ENCODE measurements at regions not wholly inside any gene's neighbourhood (a gene's known extent, or its start where the extent isn't known, plus 50 kb on each side); places are given as distances from the start of the nearest gene placed in this dataset.

DNA sequence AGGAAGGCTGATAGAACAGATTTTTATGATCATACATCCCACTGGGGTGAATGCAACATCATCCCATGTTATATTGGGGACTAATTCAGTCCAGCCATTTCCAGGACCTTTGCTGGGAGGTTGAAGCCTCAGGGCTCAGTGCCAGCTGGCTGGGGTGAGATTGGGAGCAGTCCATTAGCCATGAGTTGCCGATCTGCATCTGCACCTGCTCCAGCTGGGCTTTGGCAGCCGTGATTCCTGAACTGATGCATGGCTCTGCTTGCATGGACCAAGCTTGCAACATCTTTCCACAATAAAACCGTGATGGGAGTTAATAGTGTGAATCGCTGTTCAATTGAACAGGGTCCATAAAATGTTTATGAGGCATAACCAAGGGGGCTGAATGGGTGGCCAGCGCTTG, 346.9 kb downstream of the TYW1 start:
- Histone ChIP-seq H3K27me3 (ENCODE audit: insufficient read depth, low read length, poor library complexity) (no peaks in the 10 kb centered on the region), H3K27ac (ENCODE audit: low read length) (no peak overlapping the region), H4K20me1 (ENCODE audit: insufficient read depth, low read length) (no peaks in the 10 kb centered on the region), H3K4me1 (ENCODE audit: insufficient read depth, low read length) (no peaks in the 10 kb centered on the region), H2AFZ (ENCODE audit: low read depth, low read length) (no peak overlapping the region), H3K9ac (ENCODE audit: low read depth, low read length) (no peak overlapping the region), H3K4me3 (ENCODE audit: low read depth in 1 of 2, low read length in 2 of 2) (no peak overlapping the region), H3K9me3 (ENCODE audit: insufficient read depth, low read length, severe bottlenecking) (no peaks in the 10 kb centered on the region), H3K36me3 (ENCODE audit: insufficient read depth, low read length) (peaks cover 11% of the 10 kb centered on the region; the same call in 1 of the 2 replicates), H3K4me2 (ENCODE audit: insufficient read depth, low read length) (no peak overlapping the region), H3K79me2 (ENCODE audit: insufficient read depth, low read length) (no peaks in the 10 kb centered on the region)
- TF ChIP-seq, protein P1, sequence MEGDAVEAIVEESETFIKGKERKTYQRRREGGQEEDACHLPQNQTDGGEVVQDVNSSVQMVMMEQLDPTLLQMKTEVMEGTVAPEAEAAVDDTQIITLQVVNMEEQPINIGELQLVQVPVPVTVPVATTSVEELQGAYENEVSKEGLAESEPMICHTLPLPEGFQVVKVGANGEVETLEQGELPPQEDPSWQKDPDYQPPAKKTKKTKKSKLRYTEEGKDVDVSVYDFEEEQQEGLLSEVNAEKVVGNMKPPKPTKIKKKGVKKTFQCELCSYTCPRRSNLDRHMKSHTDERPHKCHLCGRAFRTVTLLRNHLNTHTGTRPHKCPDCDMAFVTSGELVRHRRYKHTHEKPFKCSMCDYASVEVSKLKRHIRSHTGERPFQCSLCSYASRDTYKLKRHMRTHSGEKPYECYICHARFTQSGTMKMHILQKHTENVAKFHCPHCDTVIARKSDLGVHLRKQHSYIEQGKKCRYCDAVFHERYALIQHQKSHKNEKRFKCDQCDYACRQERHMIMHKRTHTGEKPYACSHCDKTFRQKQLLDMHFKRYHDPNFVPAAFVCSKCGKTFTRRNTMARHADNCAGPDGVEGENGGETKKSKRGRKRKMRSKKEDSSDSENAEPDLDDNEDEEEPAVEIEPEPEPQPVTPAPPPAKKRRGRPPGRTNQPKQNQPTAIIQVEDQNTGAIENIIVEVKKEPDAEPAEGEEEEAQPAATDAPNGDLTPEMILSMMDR (IDR thresholded peaks at IDR 0.05; ENCODE audit: borderline replicate concordance, extremely low read depth, low read length, poor library complexity, severe bottlenecking): no peak
- TF ChIP-seq EZH2 (IDR thresholded peaks at IDR 0.05; ENCODE audit: borderline replicate concordance, low read depth, low read length, severe bottlenecking): no peak
- DNase-seq: no peak
- ATAC-seq (ENCODE audit: insufficient read depth, low read depth): no peak

DNA sequence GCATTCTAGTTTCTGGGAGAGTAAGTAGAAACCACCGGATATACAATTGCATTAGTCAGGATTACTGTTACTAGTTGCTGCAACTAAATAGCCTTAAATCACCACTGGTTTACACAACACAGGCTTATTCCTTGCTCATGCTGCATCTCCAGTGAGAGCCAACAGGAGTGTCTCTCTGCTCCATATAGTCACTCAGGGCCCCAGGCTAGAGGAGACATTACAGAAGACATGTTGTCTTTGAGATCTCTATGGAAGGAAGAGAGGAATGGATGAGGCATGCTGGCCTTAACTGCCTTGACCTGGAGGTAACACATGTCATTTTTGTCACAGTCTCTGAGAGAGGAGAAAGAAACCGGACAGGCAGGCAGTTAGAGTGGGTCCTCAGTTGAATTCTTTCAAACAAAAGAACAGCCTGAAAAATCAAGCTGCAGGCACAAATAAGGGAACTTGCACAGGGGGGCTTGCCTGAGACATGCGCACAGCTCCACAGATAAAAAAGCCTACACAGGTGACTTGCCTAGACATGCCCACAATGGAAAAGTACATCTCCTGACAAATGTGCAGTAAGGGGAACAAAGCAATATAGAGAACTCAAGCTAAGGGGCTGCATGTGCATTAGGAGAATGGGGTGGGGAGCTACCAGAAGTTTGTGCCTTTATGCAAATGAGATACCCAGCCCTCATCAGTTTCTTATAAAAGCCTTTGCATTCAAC, 348.0 kb downstream of the TYW1 start:
- H3K9me3 ChIP-seq (ENCODE audit: insufficient read depth, low read length, severe bottlenecking): no peaks in the 10 kb centered on the region
- no peak overlapping the region for H3K27ac ChIP-seq (ENCODE audit: low read length)
- no peaks in the 10 kb centered on the region for H3K79me2 ChIP-seq (ENCODE audit: insufficient read depth, low read length)
- no peak overlapping the region for H2AFZ ChIP-seq (ENCODE audit: low read depth, low read length)
- DNase-seq (no peak), ATAC-seq (ENCODE audit: insufficient read depth, low read depth) (no peak)
- no peak overlapping the region for H3K4me3 ChIP-seq (ENCODE audit: low read depth in 1 of 2, low read length in 2 of 2)
- no peaks in the 10 kb centered on the region for H4K20me1 ChIP-seq (ENCODE audit: insufficient read depth, low read length)
- TF ChIP-seq, protein P1 (IDR thresholded peaks at IDR 0.05; ENCODE audit: borderline replicate concordance, extremely low read depth, low read length, poor library complexity, severe bottlenecking): no peak
- no peak for TF ChIP-seq EZH2 (IDR thresholded peaks at IDR 0.05; ENCODE audit: borderline replicate concordance, low read depth, low read length, severe bottlenecking)
- peaks cover 11% of the 10 kb centered on the region; the same call in 1 of the 2 replicates for H3K36me3 ChIP-seq (ENCODE audit: insufficient read depth, low read length)
- no peaks in the 10 kb centered on the region for H3K27me3 ChIP-seq (ENCODE audit: insufficient read depth, low read length, poor library complexity)
- H3K4me1 ChIP-seq (ENCODE audit: insufficient read depth, low read length): no peaks in the 10 kb centered on the region
- H3K9ac ChIP-seq (ENCODE audit: low read depth, low read length): no peak overlapping the region
- H3K4me2 ChIP-seq (ENCODE audit: insufficient read depth, low read length): no peak overlapping the region

DNA sequence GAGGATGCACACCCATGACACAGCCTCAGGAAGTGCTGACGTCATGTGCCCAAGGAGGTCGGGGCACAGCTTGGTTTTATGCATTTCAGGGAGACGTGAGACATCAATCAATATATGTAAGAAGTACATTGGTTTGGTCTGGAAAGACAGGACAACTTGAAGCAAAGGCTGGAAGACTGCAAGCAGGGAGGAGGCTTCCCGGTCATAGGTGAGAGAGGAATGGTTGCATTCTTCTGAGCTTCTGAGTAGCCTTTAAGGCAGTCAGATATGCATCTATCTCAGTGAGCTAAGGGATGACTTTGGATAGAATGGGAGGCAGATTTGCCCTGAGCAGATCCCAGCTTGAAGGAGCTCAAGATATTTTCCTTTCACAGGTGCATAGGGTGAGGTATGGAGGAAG, 349.5 kb downstream of the TYW1 start:
- H3K9ac ChIP-seq (ENCODE audit: low read depth, low read length): no peak overlapping the region
- no peak overlapping the region for H3K27ac ChIP-seq (ENCODE audit: low read length)
- H3K4me2 ChIP-seq (ENCODE audit: insufficient read depth, low read length): no peak overlapping the region
- DNase-seq (no peak), ATAC-seq (ENCODE audit: insufficient read depth, low read depth) (no peak)
- H2AFZ ChIP-seq (ENCODE audit: low read depth, low read length): no peak overlapping the region
- H3K9me3 ChIP-seq (ENCODE audit: insufficient read depth, low read length, severe bottlenecking): no peaks in the 10 kb centered on the region
- no peaks in the 10 kb centered on the region for H4K20me1 ChIP-seq (ENCODE audit: insufficient read depth, low read length)
- no peaks in the 10 kb centered on the region for H3K27me3 ChIP-seq (ENCODE audit: insufficient read depth, low read length, poor library complexity)
- TF ChIP-seq, protein P1 (IDR thresholded peaks at IDR 0.05; ENCODE audit: borderline replicate concordance, extremely low read depth, low read length, poor library complexity, severe bottlenecking): no peak
- no peak for TF ChIP-seq EZH2 (IDR thresholded peaks at IDR 0.05; ENCODE audit: borderline replicate concordance, low read depth, low read length, severe bottlenecking)
- no peaks in the 10 kb centered on the region for H3K4me1 ChIP-seq (ENCODE audit: insufficient read depth, low read length)
- peaks cover 7% of the 10 kb centered on the region; the same call in 1 of the 2 replicates for H3K36me3 ChIP-seq (ENCODE audit: insufficient read depth, low read length)
- no peaks in the 10 kb centered on the region for H3K79me2 ChIP-seq (ENCODE audit: insufficient read depth, low read length)
- no peak overlapping the region for H3K4me3 ChIP-seq (ENCODE audit: low read depth in 1 of 2, low read length in 2 of 2)

Data from DND-41 (cell line).